B cell (primary cell): ENCODE measurements at regions not wholly inside any gene's neighbourhood (a gene's known extent, or its start where the extent isn't known, plus 50 kb on each side); places are given as distances from the start of the nearest gene placed in this dataset.

Experiments
- ATAC-seq: fragments of 200-7000 bp; cut with Tn5 transposase; one replicate; pipeline ENCODE4 v1.10.0; 2021; ENCODE audit warnings: low read depth, mild to moderate bottlenecking, moderate number of reproducible peaks, moderate library complexity
- CTCF ChIA-PET: fragments of 350-600 bp; sonication (Branson Sonifier 250); formaldehyde crosslinking; loops from one replicate; lab custom pipeline; 2021; ENCODE audit warnings: antibody characterized with exemption, inconsistent platforms; lab: Charles Lee
- POLR2A ChIA-PET: fragments of 350-600 bp; sonication (Branson Sonifier 250); formaldehyde crosslinking; loops from one replicate; lab custom pipeline; 2021; ENCODE audit warnings: antibody characterized with exemption; lab: Charles Lee
- DNase-seq: peaks from one replicate; pipeline ENCODE4 v3.0.0; 2013
- H2AFZ ChIP-seq: 2 replicates; pipeline ENCODE4 v1.6.1; 2012; ENCODE audit warnings: mild to moderate bottlenecking, low read depth, low read length; ENCODE audit not compliant: insufficient read depth, poor library complexity, severe bottlenecking
- H3K27ac ChIP-seq, 2 donors: 1 replicate in 1 of 2; 2 replicates in 1 of 2; pipeline ENCODE4 v1.5.1; 2012 to 2013; ENCODE audit warnings: low read length in 2 of 2, mild to moderate bottlenecking in 2 of 2, moderate library complexity in 1 of 2
- H3K27me3 ChIP-seq, 4 experiments: fragments of 200-600 bp in 1 of 4; sonication (generic) in 1 of 4; replicated peaks in 1 of 4; 1 replicate in 2 of 4; 2 replicates in 2 of 4; pipeline versions ENCODE4 v1.6.1 to v1.7.0; 2013 to 2016; ENCODE audit warnings: low read length in 3 of 4, mild to moderate bottlenecking in 2 of 4, mixed read lengths in 1 of 4, moderate library complexity in 1 of 4; ENCODE audit not compliant: insufficient read depth in 4 of 4, control insufficient read depth in 3 of 4; ENCODE audit errors: control extremely low read depth in 1 of 4
- H3K36me3 ChIP-seq, 2 experiments: replicated peaks in 1 of 2; 1 replicate in 1 of 2; 2 replicates in 1 of 2; pipeline versions ENCODE4 v1.6.1 to v1.7.1; 2013; ENCODE audit warnings: low read length in 1 of 2; ENCODE audit not compliant: insufficient read depth in 2 of 2, control insufficient read depth in 1 of 2; ENCODE audit errors: control extremely low read depth in 1 of 2, extremely low read depth in 1 of 2
- H3K4me1 ChIP-seq, 2 donors: fragments of 200-600 bp in 1 of 2; sonication (generic) in 1 of 2; 1 replicate in 1 of 2; 2 replicates in 1 of 2; pipeline versions ENCODE4 v1.5.1 to v1.6.1; 2013 to 2017; ENCODE audit warnings: low read length in 2 of 2; ENCODE audit not compliant: control insufficient read depth in 2 of 2, insufficient read depth in 2 of 2
- H3K4me2 ChIP-seq: replicated peaks from 2 replicates; pipeline ENCODE3; 2012; ENCODE audit warnings: mild to moderate bottlenecking, low read depth, low read length; ENCODE audit not compliant: poor library complexity, severe bottlenecking
- H3K4me3 ChIP-seq, 5 experiments: fragments of 200-600 bp in 1 of 5; sonication (generic) in 1 of 5; 1 replicate in 3 of 5; 2 replicates in 2 of 5; pipeline versions ENCODE4 v1.5.1 to v1.7.0; 2011 to 2016; ENCODE audit warnings: low read length in 4 of 5, mild to moderate bottlenecking in 4 of 5, low read depth in 2 of 5, control low read depth in 1 of 5, moderate library complexity in 1 of 5; ENCODE audit not compliant: insufficient read depth in 1 of 5; ENCODE audit errors: control extremely low read depth in 1 of 5, extremely low read depth in 1 of 5
- H3K79me2 ChIP-seq: fragments of 200-600 bp; sonication (generic); one replicate; pipeline ENCODE4 v1.6.0; 2016; ENCODE audit warnings: low read length; ENCODE audit not compliant: control insufficient read depth, insufficient read depth
- H3K9ac ChIP-seq: fragments of 200-600 bp; sonication (generic); 2 replicates; pipeline ENCODE4 v1.6.1; 2017; ENCODE audit warnings: mild to moderate bottlenecking, low read length, moderate library complexity
- H3K9me3 ChIP-seq, 3 donors: one replicate each; pipeline versions ENCODE4 v1.6.1 to v1.7.1; 2013; ENCODE audit warnings: low read length in 2 of 3; ENCODE audit not compliant: control insufficient read depth in 2 of 3, insufficient read depth in 1 of 3; ENCODE audit errors: control extremely low read depth in 1 of 3
- H4K20me1 ChIP-seq: 2 replicates; pipeline ENCODE4 v1.6.0; 2012; ENCODE audit warnings: mild to moderate bottlenecking, low read length; ENCODE audit not compliant: insufficient read depth, control insufficient read depth, poor library complexity, severe bottlenecking
- H3K27ac Mint-ChIP-seq: one replicate; pipeline ENCODE4 v1.8.0; 2021; ENCODE audit warnings: mixed read lengths
- H3K27me3 Mint-ChIP-seq: one replicate; pipeline ENCODE4 v1.8.0; 2021; ENCODE audit warnings: mixed read lengths
- H3K4me1 Mint-ChIP-seq: one replicate; pipeline ENCODE4 v1.8.0; 2021; ENCODE audit warnings: mixed read lengths
- H3K4me3 Mint-ChIP-seq: one replicate; pipeline ENCODE4 v1.8.0; 2021; ENCODE audit warnings: mixed read lengths
- H3K9me3 Mint-ChIP-seq: one replicate; pipeline ENCODE4 v1.8.0; 2022; ENCODE audit warnings: mixed read lengths; ENCODE audit not compliant: insufficient read depth
- CTCF ChIP-seq: fragments of 200-600 bp; IDR thresholded peaks from one replicate; pipeline ENCODE4 v1.8.0; 2022; ENCODE audit warnings: antibody characterized with exemption, mild to moderate bottlenecking
- EZH2 ChIP-seq: IDR thresholded peaks from 2 replicates; pipeline ENCODE4 v1.6.1; 2012; ENCODE audit warnings: borderline replicate concordance, low read depth, mild to moderate bottlenecking, moderate library complexity, low read length; ENCODE audit not compliant: insufficient read depth, poor library complexity, severe bottlenecking
- WGBS: methylation state at CpG from one replicate; pipeline ENCODE4 v1.1.5; 2013; ENCODE audit warnings: missing lambda C conversion rate; ENCODE audit not compliant: insufficient coverage; 5-methylcytosine and 5-hydroxymethylcytosine counted together
- intact Hi-C: fragments of 100-400 bp; cut with micrococcal nuclease; formaldehyde crosslinking; loops from one replicate; pipeline ENCODE4 v1.10.0; 2022

- Histone ChIP-seq H3K79me2 (no peaks in the 10 kb centered on the region), H2AFZ (no peak overlapping the region), H3K9me3 (peaks cover 0 to 19% (median 2%) of the 10 kb centered on the region in 3 donors), H3K4me2 (no peak overlapping the region), H4K20me1 (no peaks in the 10 kb centered on the region), H3K9ac (no peak overlapping the region), H3K27ac (no peak overlapping the region), H3K4me1 (no peaks in the 10 kb centered on the region), H3K4me3 (no peak overlapping the region), H3K36me3 (no peaks in the 10 kb centered on the region), H3K27me3 (no peaks in the 10 kb centered on the region)
- intact Hi-C loops = no loop called here
- Mint-ChIP-seq H3K27me3 (no peaks in the 10 kb centered on the region), H3K9me3 (no peaks in the 10 kb centered on the region), H3K27ac (no peak overlapping the region), H3K4me3 (no peak overlapping the region), H3K4me1 (no peaks in the 10 kb centered on the region)
- no peak for ATAC-seq
- TF ChIP-seq EZH2 = no peak
- no peak for TF ChIP-seq CTCF
- ChIA-PET POLR2A (no interaction called here), CTCF (no interaction called here)
- no peak for DNase-seq
- WGBS = 94% methylated on average over 10 of the region's 10 CpGs
Observed at GRCh38 chr18:77983270-77983669, 733.6 kb downstream of the GALR1 start.

GRCh38 chr18:77984178-77984577 is 734.5 kb downstream of the GALR1 start:
- Mint-ChIP-seq H3K27me3 (no peaks in the 10 kb centered on the region), H3K4me3 (no peak overlapping the region), H3K9me3 (no peaks in the 10 kb centered on the region), H3K4me1 (no peaks in the 10 kb centered on the region), H3K27ac (no peak overlapping the region)
- ATAC-seq (no peak), DNase-seq (no peak)
- WGBS = 91% methylated on average over 11 of the region's 14 CpGs
- H3K27me3 ChIP-seq = no peaks in the 10 kb centered on the region
- intact Hi-C loops = no loop called here
- H3K79me2 ChIP-seq = no peaks in the 10 kb centered on the region
- ChIA-PET CTCF (no interaction called here), POLR2A (no interaction called here)
- no peak overlapping the region for H2AFZ ChIP-seq
- no peaks in the 10 kb centered on the region for H3K4me1 ChIP-seq
- no peak overlapping the region for H3K27ac ChIP-seq
- no peaks in the 10 kb centered on the region for H4K20me1 ChIP-seq
- no peaks in the 10 kb centered on the region for H3K36me3 ChIP-seq
- H3K9ac ChIP-seq = no peak overlapping the region
- H3K9me3 ChIP-seq = peaks cover 0 to 17% (median 2%) of the 10 kb centered on the region in 3 donors
- TF ChIP-seq CTCF (no peak), EZH2 (no peak)
- no peak overlapping the region for H3K4me3 ChIP-seq
- H3K4me2 ChIP-seq = no peak overlapping the region
